ENCODE measurements at regions not wholly inside any gene's neighbourhood (a gene's known extent, or its start where the extent isn't known, plus 50 kb on each side); places are given as distances from the start of the nearest gene placed in this dataset.

- DNase-seq = no peak
These were observed 285.1 kb downstream of the MTX2 start for GRCh38 chr2:176554101-176555048.

DNA sequence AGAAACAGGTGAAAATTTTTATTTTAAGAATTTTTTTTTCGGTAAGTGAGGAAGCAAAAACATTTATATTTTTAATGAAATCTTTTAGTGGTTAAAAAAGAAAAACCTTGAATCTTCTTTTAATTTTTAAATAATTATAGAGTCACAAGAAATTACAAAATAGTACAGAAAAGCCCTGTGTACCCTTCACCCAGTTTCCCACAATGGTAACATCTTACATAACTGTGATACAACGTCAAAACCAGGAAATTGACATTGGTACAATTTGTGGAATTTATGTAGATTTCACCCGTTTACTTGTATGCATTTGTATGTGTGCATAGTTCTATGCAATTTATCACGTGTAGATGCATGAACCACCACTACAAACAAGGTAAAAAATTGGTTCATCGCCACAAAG, 285.9 kb downstream of the MTX2 start:
- no peak overlapping the region for H3K27ac ChIP-seq
- no peak overlapping the region for H3K4me3 ChIP-seq
- peaks cover 14% of the 10 kb centered on the region for H3K27me3 ChIP-seq
- H3K36me3 ChIP-seq = no peaks in the 10 kb centered on the region
- no peaks in the 10 kb centered on the region for H3K9me3 ChIP-seq
- no peak for TF ChIP-seq CTCF (IDR thresholded peaks at IDR 0.05)
- no peak for ATAC-seq
- intact Hi-C loops (cut with DNase I) = loop anchor here (10.0 kb wide), 1 partner anchor 420 kb away; no protein-coding TSS in a partner anchor
- peaks cover 13% of the 10 kb centered on the region for H3K4me1 ChIP-seq
- no peak for DNase-seq

More at GRCh38 chr2:176554101-176555048, 285.1 kb downstream of the MTX2 start:
- intact Hi-C loops (cut with DNase I) = loop anchor here (10.0 kb wide), 1 partner anchor 420 kb away; no protein-coding TSS in a partner anchor
- ATAC-seq = peak; percentile 78
- Histone ChIP-seq H3K9me3 (no peaks in the 10 kb centered on the region), H3K27ac (no peak overlapping the region), H3K27me3 (peaks cover 13% of the 10 kb centered on the region), H3K4me1 (peaks cover 13% of the 10 kb centered on the region), H3K36me3 (no peaks in the 10 kb centered on the region), H3K4me3 (peak overlapping the region; percentile 54)
- peak; percentile 68 for TF ChIP-seq CTCF (IDR thresholded peaks at IDR 0.05)

DNA sequence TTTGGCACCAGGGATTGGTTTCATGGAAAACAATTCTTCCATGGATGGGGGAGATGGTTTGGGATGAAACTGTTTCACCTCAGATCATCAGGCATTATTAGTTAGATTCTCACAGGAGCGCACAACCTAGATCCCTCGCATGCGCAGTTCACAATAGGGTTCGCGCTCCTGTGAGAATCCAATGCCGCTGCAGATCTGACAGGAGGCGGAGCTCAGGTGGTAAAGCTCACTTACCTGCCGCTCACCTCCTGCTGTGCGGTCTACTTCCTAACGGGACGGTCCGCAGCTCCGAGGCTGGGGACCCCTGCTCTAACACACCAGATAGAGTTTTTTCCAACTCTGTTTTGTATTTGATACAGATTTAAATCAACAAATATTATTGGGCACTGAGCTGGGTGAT, 286.5 kb downstream of the MTX2 start:
- intact Hi-C loops (cut with DNase I) = loop anchor here (10.0 kb wide), 1 partner anchor 421 kb away; no protein-coding TSS in a partner anchor
- ATAC-seq = no peak

GRCh38 chr2:176556373-176556772, 287.1 kb downstream of the MTX2 start:
- peaks cover 13% of the 10 kb centered on the region for H3K4me1 ChIP-seq
- no peak overlapping the region for H3K27ac ChIP-seq
- intact Hi-C loops (cut with DNase I) = loop anchor here (10.0 kb wide), 1 partner anchor 422 kb away; no protein-coding TSS in a partner anchor
- H3K4me3 ChIP-seq = no peak overlapping the region
- no peak for TF ChIP-seq CTCF (IDR thresholded peaks at IDR 0.05)
- ATAC-seq (no peak), DNase-seq (no peak)
- no peaks in the 10 kb centered on the region for H3K36me3 ChIP-seq
- no peaks in the 10 kb centered on the region for H3K9me3 ChIP-seq
- H3K27me3 ChIP-seq = peaks cover 20% of the 10 kb centered on the region

More for the DNA sequence above, 286.5 kb downstream of the MTX2 start:
- H3K4me3 ChIP-seq = no peak overlapping the region
- TF ChIP-seq CTCF (IDR thresholded peaks at IDR 0.05) = no peak
- peaks cover 20% of the 10 kb centered on the region for H3K27me3 ChIP-seq
- H3K36me3 ChIP-seq = no peaks in the 10 kb centered on the region
- no peak for DNase-seq
- H3K4me1 ChIP-seq = peaks cover 13% of the 10 kb centered on the region
- no peaks in the 10 kb centered on the region for H3K9me3 ChIP-seq
- no peak overlapping the region for H3K27ac ChIP-seq

GRCh38 chr2:176557821-176558220, 288.6 kb downstream of the MTX2 start:
- Histone ChIP-seq H3K4me3 (no peak overlapping the region), H3K27ac (no peak overlapping the region), H3K36me3 (no peaks in the 10 kb centered on the region), H3K9me3 (no peaks in the 10 kb centered on the region), H3K27me3 (peaks cover 20% of the 10 kb centered on the region), H3K4me1 (peaks cover 11% of the 10 kb centered on the region)
- no peak for TF ChIP-seq CTCF (IDR thresholded peaks at IDR 0.05)
- intact Hi-C loops (cut with DNase I) = loop anchor here (10.0 kb wide), 1 partner anchor 423 kb away; no protein-coding TSS in a partner anchor
- DNase-seq (no peak), ATAC-seq (no peak)

All from upper lobe of right lung (tissue), 1 donor.